ENCODE measurements at regions not wholly inside any gene's neighbourhood (a gene's known extent, or its start where the extent isn't known, plus 50 kb on each side); places are given as distances from the start of the nearest gene placed in this dataset.

DNA sequence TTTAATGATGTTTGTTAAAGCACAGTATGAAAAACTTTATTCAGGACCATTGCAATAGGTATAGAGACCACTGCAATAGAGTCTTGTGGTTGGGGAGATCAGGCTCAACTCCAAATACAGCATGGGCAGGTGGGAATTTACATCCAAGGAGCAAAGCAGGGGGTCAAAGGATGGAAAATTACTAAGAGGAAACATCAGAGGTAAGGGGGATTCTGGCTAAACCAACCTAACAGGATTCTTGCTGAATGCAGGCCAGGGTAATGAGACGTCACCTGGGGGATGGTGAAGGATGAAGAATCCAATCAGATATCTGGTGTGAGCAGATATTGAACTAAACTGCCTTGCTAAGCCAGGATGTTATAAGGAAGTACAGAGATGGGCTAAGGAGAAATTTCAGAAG, 126.6 kb upstream of the MIR17HG start:
- peaks cover 54% of the 10 kb centered on the region for H3K4me1 Mint-ChIP-seq
- TF ChIP-seq, protein P1, sequence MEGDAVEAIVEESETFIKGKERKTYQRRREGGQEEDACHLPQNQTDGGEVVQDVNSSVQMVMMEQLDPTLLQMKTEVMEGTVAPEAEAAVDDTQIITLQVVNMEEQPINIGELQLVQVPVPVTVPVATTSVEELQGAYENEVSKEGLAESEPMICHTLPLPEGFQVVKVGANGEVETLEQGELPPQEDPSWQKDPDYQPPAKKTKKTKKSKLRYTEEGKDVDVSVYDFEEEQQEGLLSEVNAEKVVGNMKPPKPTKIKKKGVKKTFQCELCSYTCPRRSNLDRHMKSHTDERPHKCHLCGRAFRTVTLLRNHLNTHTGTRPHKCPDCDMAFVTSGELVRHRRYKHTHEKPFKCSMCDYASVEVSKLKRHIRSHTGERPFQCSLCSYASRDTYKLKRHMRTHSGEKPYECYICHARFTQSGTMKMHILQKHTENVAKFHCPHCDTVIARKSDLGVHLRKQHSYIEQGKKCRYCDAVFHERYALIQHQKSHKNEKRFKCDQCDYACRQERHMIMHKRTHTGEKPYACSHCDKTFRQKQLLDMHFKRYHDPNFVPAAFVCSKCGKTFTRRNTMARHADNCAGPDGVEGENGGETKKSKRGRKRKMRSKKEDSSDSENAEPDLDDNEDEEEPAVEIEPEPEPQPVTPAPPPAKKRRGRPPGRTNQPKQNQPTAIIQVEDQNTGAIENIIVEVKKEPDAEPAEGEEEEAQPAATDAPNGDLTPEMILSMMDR (conservative IDR thresholded peaks at IDR 0.05) = no peak

GRCh38 chr13:91228108-91228507, 119.4 kb upstream of the MIR17HG start:
- H3K9me3 Mint-ChIP-seq = peaks cover 12% of the 10 kb centered on the region

More for the DNA sequence above, 126.6 kb upstream of the MIR17HG start:
- peaks cover 6% of the 10 kb centered on the region for H3K9me3 Mint-ChIP-seq
- DNase-seq (ENCODE audit: low read depth, low spot score) = no peak
- H3K4me3 Mint-ChIP-seq = no peak overlapping the region
- H3K27ac Mint-ChIP-seq (ENCODE audit: unreplicated experiment) = peak overlapping the region; percentile 54
- peaks cover 8% of the 10 kb centered on the region for H3K36me3 Mint-ChIP-seq (ENCODE audit: low read depth)
- no peaks in the 10 kb centered on the region for H3K27me3 Mint-ChIP-seq (ENCODE audit: low read depth)

DNA sequence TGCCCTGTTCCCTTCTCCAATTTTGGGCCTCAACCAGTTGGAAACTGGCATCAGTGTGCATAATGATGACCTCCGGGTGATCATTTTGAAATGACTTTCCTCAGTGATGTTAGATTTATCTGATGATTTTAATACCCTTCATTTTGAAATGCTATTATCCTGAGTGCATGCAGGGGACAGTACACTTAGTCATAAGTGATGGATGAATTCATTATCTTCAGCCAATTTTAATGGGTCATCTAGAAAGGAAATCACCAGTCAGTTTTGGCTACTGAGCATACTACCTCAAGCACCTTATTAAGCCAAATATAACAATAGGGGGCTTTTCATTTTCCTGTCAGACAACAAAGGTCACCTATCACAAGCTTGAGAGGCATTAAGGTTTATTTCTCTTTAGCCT, 118.5 kb upstream of the MIR17HG start:
- Mint-ChIP-seq H3K27me3 (ENCODE audit: low read depth) (no peaks in the 10 kb centered on the region), H3K4me3 (no peak overlapping the region), H3K9me3 (peaks cover 10% of the 10 kb centered on the region), H3K36me3 (ENCODE audit: low read depth) (peaks cover 3% of the 10 kb centered on the region), H3K4me1 (peaks cover 20% of the 10 kb centered on the region), H3K27ac (ENCODE audit: unreplicated experiment) (no peak overlapping the region)
- DNase-seq (ENCODE audit: low read depth, low spot score) = no peak
- TF ChIP-seq, protein P1 (conservative IDR thresholded peaks at IDR 0.05) = no peak

More at GRCh38 chr13:91228108-91228507, 119.4 kb upstream of the MIR17HG start:
- DNase-seq (ENCODE audit: low read depth, low spot score) = no peak
- H3K36me3 Mint-ChIP-seq (ENCODE audit: low read depth) = peaks cover 3% of the 10 kb centered on the region
- H3K27me3 Mint-ChIP-seq (ENCODE audit: low read depth) = no peaks in the 10 kb centered on the region
- H3K27ac Mint-ChIP-seq (ENCODE audit: unreplicated experiment) = no peak overlapping the region
- H3K4me1 Mint-ChIP-seq = peaks cover 19% of the 10 kb centered on the region
- no peak overlapping the region for H3K4me3 Mint-ChIP-seq
- TF ChIP-seq, protein P1 (conservative IDR thresholded peaks at IDR 0.05) = no peak

- peaks cover 15% of the 10 kb centered on the region for H3K4me1 Mint-ChIP-seq
- no peaks in the 10 kb centered on the region for H3K36me3 Mint-ChIP-seq (ENCODE audit: low read depth)
- H3K27me3 Mint-ChIP-seq (ENCODE audit: low read depth) = no peaks in the 10 kb centered on the region
- peaks cover 3% of the 10 kb centered on the region for H3K9me3 Mint-ChIP-seq
- TF ChIP-seq, protein P1 (conservative IDR thresholded peaks at IDR 0.05) = no peak
- no peak for DNase-seq (ENCODE audit: low read depth, low spot score)
- H3K4me3 Mint-ChIP-seq = no peak overlapping the region
- H3K27ac Mint-ChIP-seq (ENCODE audit: unreplicated experiment) = no peak overlapping the region
Observed at GRCh38 chr13:91232716-91233115, 114.8 kb upstream of the MIR17HG start.

DNA sequence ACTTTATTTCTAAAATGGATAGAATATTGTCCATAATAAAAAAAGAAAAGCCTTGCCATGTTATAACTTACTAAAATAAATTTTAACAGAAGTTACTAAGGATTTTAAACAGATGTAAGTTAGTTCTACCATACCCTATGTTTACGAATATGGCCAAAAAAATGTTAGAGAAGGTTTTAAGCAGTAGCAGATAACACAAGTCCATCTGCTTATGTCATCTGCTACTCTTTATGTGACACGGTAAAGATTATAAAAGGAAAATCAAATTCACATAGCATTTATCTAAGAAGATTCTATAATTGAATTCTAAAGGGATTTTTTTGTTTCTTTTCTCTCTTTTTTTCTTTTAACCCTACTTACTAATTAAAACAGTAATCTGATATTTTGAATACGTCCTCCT, 114.2 kb upstream of the MIR17HG start:
- Mint-ChIP-seq H3K9me3 (no peaks in the 10 kb centered on the region), H3K4me1 (peaks cover 12% of the 10 kb centered on the region), H3K27ac (ENCODE audit: unreplicated experiment) (peak overlapping the region; percentile 68), H3K27me3 (ENCODE audit: low read depth) (no peaks in the 10 kb centered on the region), H3K4me3 (no peak overlapping the region), H3K36me3 (ENCODE audit: low read depth) (no peaks in the 10 kb centered on the region)
- no peak for DNase-seq (ENCODE audit: low read depth, low spot score)
- TF ChIP-seq, protein P1 (conservative IDR thresholded peaks at IDR 0.05) = no peak

DNA sequence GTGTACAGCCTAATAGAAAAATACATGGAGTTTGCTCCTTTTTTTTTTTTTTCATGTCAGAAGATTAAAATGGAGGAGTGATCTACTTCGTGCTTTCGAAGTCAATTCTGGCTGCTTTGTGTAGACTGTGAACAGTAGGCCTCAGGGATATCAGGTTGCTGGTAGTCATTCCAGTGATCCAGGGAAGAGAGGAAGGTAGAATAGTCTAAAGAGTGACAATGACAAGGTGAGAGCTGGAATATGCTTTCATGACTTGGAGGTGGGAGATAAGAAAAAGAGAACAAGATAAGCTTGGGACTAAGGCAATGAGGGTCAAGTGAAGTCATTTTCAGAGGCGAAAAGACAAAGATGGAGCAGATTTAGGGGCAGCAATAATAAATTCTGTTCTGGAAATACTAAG, 111.3 kb upstream of the MIR17HG start:
- H3K9me3 Mint-ChIP-seq = no peaks in the 10 kb centered on the region
- TF ChIP-seq, protein P1 (conservative IDR thresholded peaks at IDR 0.05) = no peak
- H3K4me1 Mint-ChIP-seq = peaks cover 33% of the 10 kb centered on the region
- peaks cover 4% of the 10 kb centered on the region for H3K36me3 Mint-ChIP-seq (ENCODE audit: low read depth)
- DNase-seq (ENCODE audit: low read depth, low spot score) = no peak
- H3K27ac Mint-ChIP-seq (ENCODE audit: unreplicated experiment) = no peak overlapping the region
- H3K27me3 Mint-ChIP-seq (ENCODE audit: low read depth) = no peaks in the 10 kb centered on the region
- H3K4me3 Mint-ChIP-seq = no peak overlapping the region
